HG03460 (cell line): ENCODE measurements at regions not wholly inside any gene's neighbourhood (a gene's known extent, or its start where the extent isn't known, plus 50 kb on each side); places are given as distances from the start of the nearest gene placed in this dataset.
"Not testable (repeated sequence)": the region's sequence is repeated elsewhere in the genome, so short reads cannot be mapped to it uniquely, and the experiment has no call there.

ENCODE experiments used
- ATAC-seq: cut with Tn5 transposase; IDR thresholded peaks from one replicate; pipeline ENCODE4 v1.9.1; 2021; ENCODE audit not compliant: unreplicated experiment

DNA sequence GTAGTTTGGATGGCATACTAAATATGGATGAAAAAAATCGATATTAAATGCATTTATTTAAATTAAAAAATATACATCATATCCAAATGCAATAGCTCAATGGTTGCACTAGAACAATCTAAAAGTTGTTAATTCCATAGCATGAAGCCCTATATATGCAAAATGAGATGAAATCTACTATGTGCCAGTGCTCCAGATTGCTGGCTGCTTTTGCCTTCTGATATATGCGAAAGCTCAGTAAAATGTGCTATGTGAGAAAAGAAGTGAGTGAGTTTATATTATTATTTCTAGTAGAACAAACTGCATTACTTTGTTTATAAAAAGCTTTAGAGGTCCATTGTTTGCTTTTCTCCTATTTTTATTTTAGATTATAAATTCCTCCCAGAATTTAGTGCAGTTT lies 186.7 kb downstream of the MAT2B start:
- ATAC-seq: no peak

DNA sequence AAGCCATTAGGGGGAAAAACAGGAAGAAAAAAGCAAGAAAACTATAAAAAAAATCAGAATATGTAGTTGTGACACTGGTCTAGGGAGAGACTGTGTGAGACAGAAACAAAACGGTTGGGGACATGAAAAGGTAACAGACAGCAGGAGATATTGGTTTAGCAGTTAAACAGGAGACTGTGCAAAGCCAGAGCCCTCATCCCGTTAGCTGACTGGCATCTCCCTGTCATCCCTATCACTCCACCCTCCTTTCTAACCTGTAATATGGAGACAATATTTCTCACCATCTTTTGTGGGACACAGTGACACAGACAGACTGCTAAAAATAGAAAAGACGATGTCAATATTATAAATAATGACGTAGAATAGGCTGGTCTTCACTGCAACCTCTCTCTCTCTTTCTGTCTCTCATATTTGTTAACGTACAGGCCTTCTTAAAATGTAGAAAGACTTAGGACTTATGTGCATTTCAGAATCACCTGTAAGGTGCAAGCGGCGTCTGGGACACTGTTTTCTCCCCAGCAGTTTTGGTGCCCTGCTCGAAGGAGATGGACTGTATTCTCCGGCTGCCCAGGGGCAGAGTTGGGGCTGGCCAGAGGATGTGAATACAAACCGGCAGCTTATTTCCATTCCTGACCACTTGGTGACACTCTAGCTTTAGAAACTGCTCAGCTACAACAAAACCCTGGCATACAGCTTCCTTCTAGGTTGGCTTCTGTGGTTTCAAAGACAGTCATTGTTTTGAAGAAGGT lies 190.6 kb downstream of the MAT2B start:
- peak; percentile 92 for ATAC-seq

DNA sequence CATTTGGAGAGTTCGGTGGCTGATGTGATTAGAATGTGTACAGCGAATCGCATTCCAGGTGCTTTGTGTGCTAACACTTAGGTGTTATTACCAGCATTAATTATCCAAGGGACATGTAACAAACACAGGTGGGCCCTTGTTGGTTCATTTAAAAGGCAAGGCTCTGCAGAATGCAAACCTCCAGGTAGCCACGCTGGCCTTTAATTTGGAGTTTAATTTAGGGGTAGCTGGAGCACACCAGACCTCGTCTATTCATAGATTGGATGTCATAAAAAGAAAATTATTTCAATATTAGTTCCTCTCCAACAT lies 191.1 kb downstream of the MAT2B start:
- ATAC-seq: no peak

- ATAC-seq: no peak
Observed at GRCh38 chr5:163706053-163706771, 200.8 kb downstream of the MAT2B start.

DNA sequence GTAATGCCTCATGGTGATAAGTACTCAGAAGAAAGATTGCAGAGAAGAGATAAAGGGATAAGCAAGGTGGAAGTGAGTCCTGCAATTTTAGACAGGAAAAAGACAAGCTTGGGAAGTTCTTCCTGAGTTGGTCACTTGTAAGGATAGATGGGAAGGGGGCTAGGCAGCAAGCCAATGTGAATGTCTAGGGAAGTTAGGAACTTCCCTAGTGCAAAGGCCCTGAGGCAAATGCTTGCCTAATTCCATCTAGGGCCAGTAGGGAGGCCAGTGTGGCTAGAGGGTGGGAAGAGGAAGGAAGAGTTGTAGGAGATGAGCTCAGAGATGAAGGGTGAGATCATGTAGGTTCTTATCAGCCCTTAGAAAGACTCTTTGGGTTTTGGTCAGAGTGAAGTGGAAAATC lies 206.6 kb downstream of the MAT2B start:
- ATAC-seq: no peak

DNA sequence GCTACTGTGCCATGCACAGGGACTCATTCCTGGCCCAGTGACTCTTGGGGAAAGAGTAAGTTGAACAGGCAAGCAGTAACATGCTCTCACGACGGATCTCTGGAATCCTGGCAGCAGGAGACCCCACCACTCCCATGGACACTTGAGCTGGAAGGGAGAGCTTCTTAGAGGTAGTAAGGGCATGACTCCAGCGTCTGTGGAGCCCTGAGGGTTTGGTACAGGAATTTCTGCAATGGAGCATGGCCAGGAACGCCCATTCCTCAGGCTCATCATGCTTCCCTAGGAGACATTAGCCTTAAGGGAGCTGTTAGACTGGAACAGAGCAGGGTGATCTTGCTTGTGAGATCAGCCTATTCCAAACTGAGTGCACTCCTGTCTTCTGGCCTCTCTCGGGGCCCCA lies 212.9 kb downstream of the MAT2B start:
- ATAC-seq: no peak

DNA sequence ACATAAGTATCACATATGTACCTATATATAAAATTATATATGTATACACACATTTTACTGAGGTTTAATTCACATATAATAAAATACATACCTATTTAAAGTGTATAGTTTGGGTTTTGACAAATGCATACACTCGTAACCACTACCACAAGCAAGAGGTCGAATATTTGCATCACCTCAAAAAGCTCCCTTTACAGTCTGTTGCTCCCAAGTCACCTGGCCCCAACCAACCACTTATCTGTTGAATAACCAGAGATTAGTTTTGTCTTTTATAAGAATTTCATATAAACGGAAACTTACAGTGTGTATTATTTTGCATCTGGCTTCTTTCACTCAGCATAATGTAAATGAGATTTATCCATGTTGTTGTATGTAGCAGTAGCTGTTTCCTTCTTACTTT lies 218.9 kb downstream of the MAT2B start:
- no peak for ATAC-seq

DNA sequence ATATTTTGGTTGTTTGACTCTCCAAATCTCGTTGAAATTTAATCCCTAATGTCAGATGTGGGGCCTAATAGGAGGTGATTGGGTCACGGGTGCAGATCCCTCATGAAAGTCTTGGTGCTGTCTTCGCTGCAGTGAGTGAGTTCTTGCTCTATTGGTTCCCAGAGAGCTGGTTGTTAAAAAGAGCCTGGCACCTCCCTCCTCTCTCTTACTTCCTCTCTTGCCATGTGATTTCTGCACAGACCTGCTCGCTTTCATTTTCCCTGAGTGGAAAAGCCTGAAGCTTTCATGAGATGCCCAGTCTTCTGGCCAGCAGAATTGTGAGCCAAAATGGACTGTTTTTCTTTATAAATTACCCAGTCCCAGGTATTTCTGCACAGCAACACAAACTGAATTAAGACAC lies 221.6 kb downstream of the MAT2B start:
- ATAC-seq: peak; percentile 87

DNA sequence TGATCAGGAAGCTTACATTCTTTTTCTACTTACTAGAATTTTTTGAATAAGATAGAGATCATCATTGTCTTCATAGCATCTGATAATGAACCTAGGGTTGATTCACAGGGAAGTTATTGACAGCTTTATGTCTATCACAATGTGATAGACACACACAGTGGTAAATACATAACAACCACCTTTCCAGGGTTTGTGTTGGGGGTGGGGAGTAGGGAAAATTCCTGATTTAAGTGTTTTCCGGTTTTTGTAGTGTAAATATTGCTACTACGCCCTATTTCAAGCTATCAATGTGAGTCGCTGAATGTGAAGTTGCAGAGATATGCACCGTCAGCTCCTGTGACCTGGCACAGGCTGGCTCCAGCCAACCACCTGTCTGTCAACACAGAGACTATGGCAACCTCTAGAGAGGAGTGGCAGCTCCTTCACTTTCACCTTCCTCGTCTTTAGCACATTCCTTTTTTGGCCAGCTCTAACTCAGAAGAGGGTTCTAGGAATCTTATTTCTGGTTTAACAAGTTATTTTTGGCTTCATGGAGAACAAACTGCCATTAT lies 224.9 kb downstream of the MAT2B start:
- ATAC-seq: no peak

DNA sequence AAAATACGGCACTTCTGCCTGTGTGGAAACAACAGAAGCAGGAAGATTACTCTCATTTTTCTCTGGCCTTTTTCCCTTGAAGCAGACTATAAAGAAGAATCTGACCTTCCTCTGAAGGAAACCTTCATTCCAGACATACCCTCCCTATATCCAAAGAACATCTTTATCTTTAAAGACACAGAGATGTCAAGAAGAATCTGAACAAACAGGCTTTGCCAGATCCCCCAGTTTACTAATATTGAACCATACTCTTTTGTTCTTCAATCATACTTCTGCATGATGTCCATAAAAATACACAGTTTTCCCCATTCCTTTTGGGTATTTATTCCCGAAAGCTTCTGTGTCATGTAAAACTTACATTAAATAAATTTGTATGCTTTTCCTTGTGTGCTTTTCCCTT lies 225.8 kb downstream of the MAT2B start:
- no peak for ATAC-seq

DNA sequence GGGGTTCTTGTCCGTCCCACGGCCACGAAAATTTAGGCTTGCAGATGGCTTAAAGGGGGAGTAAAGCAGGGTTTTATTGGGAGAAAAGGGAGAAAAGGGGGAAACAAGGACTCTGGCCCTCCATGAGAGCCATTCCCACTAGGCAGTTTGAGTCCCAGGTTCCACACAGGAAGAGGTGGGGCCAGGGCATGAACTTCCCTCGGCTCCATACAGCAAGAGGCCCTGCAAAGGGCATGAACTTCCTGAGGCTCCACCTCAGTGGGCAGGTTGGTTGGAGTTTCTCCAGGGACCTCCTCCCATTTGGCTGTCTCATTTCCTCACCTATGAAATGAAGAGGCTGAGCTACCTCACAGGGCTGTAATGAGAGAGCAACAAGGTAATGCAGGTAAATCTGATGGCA lies 229.7 kb downstream of the MAT2B start:
- ATAC-seq: no peak

DNA sequence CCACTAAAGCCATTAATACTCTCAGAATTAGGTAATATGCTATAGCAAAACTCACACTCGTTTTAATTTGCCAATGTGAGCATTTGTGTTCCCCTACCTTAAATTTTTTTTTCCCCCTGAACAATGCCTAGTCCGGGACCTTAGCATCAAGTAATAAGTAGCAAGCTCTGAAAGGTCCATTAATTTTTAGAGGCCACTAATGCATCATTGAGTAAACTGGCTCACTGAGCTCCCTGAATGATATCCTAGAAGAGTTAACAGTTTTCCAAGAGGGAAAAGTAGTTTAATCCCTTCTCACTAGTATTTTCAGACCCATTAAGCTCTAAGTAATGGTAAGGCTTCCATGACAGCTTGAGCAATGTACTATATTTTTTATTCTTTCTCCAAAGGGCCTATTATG lies 242.2 kb downstream of the MAT2B start:
- ATAC-seq: no peak

DNA sequence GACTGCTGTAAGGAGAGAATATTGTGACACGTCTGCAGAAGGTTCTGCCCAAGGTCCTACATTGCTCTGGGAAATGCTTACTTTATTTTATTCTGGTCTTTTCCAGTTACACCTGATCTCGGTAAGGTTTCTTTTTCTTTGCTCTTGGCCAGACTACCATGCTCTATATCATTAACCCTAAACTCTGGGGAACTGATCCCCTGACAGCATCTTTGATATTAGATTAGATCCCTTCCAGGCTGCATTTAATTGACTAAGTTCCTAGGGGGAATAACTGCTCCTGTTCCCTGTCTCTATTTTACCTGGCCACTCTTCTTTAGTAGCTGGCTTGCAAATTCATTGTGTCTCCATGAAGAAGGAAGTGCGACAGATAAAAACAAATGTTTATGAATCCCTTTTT lies 243.5 kb downstream of the MAT2B start:
- no peak for ATAC-seq

GRCh38 chr5:163750415-163750814 lies 245.0 kb downstream of the MAT2B start:
- ATAC-seq: not testable (repeated sequence)

GRCh38 chr5:163755505-163755904 lies 250.1 kb downstream of the MAT2B start:
- ATAC-seq: no peak

- ATAC-seq: no peak
Observed at GRCh38 chr5:163756170-163756569, 250.8 kb downstream of the MAT2B start.

DNA sequence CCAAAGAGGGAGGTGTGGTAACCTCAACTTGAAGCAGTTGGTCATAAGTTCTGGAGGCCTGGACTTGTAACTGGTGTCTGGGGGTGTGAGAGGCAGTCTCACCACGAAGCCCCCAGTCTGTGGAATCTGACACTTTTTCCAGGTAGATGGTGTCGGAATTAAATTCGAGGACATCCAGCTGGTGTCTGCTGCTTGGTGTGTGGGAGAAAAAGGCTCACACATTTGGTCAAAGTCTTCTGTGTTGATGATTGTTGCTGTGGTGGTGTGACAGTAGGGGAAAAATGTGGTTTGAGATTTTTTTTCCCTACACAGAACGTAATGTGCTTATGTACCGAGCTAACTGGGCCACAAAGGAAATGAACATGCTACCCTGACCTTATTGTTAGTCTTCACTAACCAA lies 251.9 kb downstream of the MAT2B start:
- ATAC-seq: no peak

GRCh38 chr5:163758283-163758711 lies 252.9 kb downstream of the MAT2B start:
- no peak for ATAC-seq

- ATAC-seq: no peak
Observed at GRCh38 chr5:163759000-163759704, 253.7 kb downstream of the MAT2B start.

DNA sequence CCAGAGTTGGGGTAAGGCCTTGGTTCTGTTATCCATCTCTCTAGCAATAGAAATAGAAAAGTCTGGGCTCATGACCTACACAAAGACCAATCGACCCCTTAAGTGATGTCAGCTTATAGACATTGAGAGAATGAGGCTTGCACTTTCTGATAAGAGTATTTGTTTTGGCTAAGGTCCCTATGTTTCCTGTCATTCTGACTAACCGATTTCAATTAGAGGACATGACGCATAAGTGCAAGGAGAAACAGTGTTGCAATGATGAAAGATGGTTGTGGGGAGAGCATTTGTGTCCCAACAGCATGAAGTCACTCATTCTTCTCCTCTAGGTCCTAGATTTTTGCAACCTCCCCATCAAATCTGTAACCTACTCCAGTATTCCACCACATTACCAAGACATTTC lies 255.1 kb downstream of the MAT2B start:
- no peak for ATAC-seq

- no peak for ATAC-seq
Observed at GRCh38 chr5:163766936-163767670, 261.7 kb downstream of the MAT2B start.
